Inflammatory macrophage treated with lipopolysaccharide for 1 hour (primary cell): ENCODE measurements at regions not wholly inside any gene's neighbourhood (a gene's known extent, or its start where the extent isn't known, plus 50 kb on each side); places are given as distances from the start of the nearest gene placed in this dataset.
A peak's percentile ranks its signal among the peaks of the same experiment; 100 is the strongest.
"Not testable (repeated sequence)": the region's sequence is repeated elsewhere in the genome, so short reads cannot be mapped to it uniquely, and the experiment has no call there.

Source experiments
- DNase-seq, 2 donors: peaks; one replicate each; pipeline ENCODE4 v3.0.0-alpha.2; 2020 to 2022

DNA sequence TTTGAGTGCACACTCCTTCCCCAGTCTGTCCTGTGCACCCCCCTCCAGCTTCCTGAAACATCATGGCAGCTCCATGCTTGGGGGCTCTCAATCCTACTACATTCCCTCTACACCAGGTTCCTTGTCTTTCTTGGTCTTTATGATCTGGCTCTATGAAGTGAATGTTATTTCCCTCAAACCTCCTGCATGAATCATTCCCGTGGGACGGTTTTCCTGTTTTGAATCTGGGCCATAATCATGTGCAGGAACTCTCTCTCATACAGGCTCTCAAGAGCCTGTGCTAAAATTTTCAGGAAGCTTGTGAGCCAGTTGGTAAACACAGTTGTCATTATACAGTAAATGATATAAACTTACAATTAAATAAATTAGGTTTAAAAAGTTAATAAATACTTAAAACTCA is 89.8 kb upstream of the KCNE2 start:
- peak; percentile 9 to 50 for DNase-seq

DNA sequence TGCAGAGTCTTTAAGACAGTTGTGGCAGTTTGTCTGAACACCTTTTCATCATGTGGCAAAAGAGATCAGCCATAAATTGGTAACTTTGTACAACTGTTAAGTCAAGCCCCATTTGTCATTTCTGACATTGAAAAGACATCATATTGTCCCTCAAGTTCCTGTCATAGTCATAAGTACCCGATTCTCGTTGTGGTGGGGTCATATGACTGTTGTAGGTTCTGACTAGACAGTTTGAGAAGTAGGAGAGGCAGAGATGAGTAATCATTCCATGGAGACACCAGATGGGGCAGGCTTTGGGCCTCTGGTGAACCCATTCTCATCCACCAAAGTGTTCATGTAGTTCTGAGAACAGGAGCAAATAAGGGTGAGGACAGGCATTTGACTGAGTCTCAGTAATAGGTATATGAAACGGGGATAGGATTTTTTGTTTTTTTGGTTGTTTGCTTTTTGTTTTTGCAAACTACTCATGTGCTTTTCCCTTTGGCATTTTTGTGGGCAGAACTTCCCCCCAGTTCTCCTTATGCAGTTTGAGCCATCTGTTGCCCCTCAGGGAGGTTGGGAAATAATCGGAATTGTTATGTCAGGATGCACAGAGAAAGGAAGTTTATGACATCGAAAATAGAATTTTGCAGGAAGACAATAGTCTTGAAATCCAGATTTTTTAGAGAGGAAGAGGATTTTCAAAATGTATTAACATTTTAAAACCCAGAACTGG is 86.9 kb upstream of the KCNE2 start:
- peak; percentile 40 to 75 for DNase-seq

DNA sequence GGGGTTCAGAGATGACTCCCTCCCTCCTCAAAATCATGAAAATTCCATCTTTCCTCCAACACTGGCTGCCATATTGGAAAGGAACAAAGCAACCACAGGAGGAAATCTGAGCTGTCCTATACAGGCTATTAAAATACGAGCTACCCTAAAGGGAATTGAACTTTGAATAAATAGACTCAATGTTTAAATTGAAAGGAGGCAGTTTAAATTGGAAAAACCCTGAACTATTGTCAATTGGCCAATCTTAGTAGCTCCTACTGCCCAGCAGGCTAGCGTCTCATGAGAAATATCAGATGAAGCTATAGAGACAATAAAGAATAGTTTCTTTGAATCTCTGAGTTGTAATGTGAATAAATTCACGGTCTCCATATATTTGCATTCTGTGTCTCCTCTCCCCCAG is 85.4 kb upstream of the KCNE2 start:
- no peak for DNase-seq

DNA sequence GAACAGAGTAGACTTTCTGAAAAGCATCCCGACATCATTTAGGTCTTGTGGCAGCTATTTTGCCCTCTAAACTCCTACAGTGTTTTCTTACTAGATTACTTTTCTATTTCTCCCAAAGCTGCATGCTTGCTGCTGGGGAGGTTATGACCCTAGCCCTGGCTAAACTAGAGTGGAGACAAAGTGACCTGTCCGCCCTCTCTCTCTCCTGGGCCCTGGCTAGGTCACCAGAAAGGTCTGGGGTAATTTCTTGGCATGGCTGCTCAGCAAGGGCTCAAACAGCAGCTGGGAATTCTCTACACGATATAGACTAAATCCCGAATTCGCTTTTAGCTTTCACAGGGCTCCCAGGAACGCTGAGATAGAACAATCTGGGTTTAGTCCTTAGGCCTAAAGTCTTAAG is 84.5 kb upstream of the KCNE2 start:
- no peak for DNase-seq

DNA sequence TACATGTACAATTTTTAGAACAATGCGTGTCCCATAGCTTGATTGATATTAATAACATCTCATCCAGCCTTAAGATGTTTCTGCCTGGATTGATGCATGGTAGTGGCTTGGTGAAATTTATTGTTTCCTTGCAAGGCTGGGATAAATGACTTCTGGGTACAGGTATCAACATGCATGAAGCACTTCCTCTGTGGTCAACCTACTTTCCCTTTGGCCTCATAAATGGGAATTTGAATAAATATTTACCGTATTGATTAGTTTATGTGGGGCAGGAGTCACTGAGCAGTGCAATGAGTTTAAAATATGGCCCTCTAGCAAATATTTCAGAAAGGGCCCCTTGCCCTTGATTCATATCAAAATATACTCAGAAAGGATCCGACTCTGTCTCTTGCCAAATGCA is 83.9 kb upstream of the KCNE2 start:
- no peak for DNase-seq

DNA sequence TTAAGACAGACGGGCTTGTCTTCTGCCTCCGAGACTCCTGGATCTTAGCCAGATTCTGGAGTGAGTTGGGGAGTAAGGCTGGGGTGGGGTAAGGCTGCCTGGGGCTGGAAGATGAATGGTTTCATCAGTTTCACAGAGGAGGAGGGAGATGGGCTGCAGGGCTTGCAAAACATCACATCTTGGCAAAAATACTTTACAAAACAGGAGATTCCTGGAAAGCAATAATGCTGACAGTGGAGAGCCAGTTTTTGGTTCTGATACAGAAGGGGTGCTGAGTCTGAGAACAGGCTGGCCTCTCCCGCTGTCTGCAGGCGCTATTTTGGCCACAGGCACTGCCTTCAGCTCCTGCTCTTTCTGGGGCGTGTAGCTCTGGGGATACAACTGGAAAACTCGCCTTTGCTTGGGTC is 83.4 kb upstream of the KCNE2 start:
- no peak for DNase-seq

DNA sequence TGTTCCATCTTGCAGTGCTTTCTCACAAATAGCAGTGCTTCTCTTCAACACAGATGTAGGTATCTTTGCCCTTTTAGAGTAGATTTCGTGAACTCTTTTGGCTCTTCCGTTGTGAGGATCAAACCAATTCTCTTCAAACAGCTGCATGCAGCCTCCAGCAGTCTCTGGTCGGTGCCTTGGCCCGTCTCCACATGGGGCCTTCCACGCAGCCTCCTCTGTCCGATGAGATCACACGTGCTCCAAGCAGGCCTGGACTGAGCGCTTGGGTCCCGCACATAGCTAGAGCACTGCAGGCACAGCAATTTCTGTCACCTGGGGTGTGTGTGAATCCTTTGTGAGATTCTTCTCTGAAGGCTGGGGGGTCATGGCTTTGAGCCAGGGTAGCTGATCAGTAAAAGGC is 82.8 kb upstream of the KCNE2 start:
- DNase-seq: no peak

DNA sequence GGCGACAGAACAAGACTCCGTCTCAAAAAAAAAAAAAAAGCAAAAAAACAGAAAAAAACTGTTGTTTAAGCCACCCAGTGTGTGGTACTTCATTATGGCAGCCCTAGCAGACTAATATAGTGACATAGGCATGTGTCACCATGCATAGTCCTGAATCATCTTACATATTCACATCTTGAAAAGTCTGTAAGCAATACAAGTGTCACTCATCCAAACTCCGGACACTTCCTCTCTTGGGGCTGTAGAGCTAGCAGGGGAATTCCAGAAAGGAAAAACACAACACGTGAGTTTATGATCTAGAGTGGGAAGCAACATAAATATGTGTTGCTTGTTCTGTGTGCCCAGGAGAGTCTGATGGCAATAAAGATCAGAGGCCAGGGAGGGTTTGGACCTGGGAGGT is 81.6 kb upstream of the KCNE2 start:
- peak; percentile 67 to 93 for DNase-seq

DNA sequence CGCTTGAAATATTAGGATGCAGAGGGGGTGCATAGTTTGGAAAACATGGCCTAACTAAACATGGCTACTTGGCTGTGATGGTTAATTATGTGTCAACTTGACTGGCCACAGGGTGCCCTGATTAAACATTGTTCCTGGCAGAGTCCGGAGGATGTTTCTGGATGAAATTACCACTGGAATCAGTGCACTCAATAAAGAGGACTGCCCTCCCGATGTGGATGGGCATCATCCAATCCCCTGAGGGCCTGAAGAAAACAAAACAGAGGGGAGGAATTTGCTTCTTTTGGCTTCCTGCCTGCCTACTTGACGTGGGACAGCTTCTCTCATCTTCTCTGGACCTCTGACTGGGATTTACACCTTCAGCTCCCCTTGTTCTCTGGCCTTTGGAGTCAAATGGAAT is 79.1 kb upstream of the KCNE2 start:
- DNase-seq: no peak

DNA sequence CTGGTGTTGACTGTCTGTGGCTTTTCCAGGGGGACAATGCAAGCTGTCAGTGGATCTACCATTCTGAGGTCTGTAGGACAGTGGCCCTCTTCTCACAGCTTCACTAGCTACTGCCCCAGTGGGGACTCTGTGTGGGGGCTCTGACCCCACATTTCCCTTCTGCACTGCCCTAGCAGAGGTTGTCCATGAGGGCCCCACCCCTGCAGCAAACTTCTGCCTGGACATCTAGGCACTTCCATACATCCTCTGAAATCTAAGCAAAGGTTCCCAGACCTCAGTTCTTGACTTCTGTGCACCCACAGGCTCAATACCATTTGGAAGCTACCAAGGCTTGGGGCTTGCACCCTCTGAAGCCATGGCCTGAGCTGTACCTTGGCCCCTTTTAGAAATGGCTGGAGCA is 75.8 kb upstream of the KCNE2 start:
- DNase-seq: not testable (repeated sequence)

DNA sequence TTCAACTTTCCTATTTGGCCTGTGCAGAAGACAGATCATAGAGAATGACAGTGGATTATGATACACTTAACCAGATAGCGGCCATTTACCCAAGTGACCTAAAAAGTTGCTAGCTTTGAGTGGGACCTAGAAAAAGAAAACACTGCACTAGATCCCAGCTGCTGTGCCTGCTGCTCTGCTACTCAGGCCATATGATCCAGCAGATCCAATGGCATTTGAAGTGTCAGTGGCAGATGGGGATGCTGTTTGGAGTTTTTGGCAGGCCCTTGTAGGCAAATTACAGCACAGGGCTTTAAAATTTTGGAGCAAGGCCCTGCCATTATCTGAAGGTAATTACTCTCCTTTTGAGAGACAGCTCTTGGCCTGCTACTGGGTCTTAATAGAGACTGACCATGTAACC is 74.0 kb upstream of the KCNE2 start:
- no peak for DNase-seq

DNA sequence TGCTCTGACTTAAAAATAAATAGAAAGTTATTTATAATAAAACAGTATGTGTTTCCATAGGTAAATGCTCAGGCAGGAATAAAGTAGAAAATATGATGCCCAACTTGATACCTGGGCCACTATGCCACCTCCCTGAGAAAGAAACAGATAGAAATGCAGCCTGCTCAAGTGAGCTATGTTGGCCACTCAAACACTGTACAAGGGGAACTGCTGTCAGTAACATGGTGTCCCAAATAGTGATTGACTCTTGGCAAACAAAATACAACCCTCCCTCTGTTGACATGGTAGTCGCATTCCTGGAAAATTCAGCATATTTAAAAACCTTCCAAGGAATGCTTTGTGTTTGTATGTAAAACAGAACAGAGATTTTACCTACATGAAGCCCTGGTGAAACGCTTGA is 66.9 kb upstream of the KCNE2 start:
- no peak for DNase-seq

DNA sequence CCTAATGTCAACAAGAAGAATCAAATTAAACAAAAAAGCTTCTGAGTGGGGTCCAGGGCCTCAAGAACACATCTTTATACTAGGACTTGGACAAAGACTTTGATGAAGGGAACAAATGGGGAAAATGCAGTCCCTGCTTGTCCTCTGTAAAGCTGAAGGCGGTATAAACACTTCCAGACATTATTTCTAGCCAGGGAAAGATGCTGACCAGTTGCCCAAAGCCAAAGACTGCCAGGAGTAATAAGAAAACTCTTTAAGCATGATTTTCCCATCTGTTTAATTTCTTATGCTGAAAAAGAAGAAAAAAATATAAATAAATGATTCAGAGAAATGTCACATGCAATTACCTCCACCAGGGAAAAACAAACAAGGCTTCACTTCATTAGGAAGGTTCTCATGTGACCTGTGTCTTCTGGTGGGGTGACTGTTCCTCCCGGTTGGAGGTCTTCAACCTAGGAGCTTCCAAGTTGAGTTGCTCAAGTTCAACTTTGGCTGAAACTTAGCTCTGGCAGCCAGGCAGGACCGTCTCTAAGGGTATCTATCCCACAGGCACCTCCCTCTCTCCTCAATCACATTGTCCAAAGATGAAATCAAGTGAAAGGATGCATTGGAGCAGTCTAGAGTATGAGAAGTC is 65.2 kb upstream of the KCNE2 start:
- DNase-seq: no peak

DNA sequence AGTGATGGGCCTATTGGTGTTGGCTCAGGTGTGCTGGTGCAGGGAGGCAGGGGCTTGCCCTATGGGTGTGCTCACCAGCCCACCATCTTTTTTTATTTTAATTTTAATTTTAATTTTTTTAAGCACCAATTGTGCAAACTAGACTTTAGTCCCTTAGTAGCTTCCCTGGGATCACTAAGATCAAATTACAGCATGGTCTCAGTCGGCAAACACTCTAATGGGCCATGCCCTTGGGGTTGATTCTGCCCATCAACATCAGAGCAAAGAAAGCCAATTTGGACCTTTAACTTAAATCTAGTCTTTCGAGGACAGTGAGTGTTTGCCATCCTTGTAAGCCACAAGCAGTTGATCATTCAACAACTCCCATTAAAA is 64.7 kb upstream of the KCNE2 start:
- no peak for DNase-seq

DNA sequence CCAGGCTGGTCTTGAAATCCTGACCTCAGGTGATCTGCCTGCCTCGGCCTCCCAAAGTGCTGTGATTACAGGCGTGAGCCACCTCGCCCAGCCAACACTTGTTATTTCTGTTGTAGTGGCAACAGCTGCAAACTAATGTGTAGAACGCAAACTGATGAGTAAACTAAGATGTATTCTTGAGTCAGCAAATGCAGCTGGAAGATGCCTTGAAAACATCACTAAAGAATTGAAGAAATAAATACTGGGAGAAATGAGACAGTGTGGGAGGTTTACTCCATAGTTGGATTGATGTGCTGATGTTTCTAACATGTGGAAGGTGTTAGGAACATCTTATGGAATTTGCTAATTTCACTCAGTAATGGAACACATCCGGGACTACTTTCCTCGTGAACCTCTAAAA is 61.3 kb upstream of the KCNE2 start:
- no peak for DNase-seq

DNA sequence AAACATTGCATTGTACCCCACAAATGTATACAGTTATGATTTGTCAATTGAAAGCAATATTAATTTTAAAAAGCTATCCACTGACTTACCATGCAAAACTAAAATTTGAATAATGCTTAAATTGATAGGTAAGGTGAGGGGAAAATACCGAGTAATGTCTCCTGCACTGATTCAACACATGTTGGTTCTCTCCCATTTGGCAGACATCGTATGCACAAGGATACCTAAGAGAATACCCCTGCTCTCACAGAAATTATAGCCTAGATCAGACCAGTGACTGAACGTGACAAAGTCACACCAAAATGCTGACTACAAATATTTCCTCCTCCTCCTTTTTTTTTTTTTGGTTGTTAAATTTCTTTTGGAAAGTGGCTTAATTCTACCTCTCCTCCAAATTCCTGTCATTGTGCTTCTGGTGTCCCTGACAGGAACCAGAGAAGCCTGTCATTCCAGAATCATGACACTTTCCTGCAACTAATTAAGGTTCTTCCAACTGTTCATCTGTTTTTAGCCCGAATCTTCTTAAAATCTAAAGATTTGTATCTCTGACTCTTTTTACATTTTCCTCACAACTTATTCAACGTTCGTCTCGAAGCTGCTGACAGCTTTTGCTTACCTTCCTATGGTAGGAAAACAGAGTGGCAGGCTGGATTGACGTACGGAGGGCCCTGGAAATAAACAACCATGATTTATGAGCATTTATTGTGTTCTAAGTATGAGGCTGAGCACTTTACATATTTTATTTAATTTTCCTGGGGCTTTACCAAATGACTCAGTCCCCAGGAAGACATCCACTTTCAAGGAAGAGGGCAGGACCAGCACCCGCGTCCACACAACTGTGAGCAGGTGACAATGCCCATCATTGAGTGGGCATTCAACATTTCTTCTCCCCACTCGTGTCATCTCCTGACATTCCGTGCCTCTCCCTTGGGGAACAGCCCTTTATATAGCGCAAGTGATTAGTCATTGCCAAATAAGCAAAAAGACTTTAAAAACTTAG is 57.9 kb upstream of the KCNE2 start:
- DNase-seq: no peak

DNA sequence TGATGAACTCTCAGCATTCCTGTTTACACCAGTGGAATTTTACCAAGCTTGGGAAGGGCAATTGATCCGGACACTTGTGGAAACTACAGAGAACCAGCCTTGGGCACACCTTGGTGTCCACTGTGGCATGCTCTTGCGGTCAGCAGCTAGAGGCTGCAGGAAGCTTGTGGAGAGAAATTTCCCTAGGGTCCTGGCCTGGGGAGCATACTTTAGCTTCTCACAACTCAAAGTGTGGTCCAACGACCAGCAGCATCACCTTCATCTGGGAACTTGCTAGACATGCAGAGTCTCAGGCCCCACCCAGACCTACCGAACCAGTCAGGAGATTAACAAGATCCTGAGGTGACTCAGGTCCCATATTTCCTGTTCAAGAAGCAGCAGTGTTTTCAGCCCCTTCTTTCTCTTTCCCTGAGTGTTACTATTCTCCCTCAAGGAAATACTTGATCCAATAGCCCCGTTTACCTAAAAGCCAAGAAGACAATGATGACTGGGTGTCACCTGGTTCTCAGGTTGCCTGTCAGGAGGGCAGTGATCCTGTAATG is 55.7 kb upstream of the KCNE2 start:
- no peak for DNase-seq

DNA sequence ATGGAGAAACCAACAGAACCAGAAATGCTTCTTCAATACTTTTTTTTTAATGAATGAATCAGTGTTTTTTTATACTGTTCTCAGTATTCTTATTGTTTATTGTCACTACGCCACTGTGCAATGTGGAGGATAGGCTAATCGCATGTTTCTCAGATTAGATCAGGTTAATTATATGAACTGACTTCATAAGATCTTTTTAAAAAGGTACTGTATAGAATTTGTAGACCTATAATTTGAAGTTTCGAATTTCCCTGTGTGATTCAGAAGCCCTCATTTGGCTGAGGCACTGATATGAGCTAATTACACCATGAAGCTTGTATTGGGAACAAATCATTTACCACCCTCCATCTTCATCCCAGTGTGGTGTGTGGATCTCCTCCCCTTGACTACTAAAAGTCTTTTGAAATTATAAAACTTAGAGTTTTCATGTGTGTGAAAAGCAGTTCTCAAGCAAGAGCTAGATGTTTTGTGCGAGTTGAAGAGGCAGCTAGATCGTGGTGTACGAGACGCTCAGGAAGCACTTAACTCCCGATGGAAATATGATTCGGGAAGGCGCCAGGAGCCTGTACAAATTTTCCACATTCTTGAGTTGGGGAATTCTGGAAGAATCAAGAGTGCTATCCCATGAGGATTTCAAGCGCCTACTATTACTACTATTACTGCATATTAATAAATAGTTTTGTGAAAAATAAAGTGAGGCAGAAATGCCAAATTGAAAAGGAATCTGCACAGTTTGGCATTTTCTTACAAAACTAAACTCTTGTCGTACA is 52.1 kb upstream of the KCNE2 start:
- no peak for DNase-seq

DNA sequence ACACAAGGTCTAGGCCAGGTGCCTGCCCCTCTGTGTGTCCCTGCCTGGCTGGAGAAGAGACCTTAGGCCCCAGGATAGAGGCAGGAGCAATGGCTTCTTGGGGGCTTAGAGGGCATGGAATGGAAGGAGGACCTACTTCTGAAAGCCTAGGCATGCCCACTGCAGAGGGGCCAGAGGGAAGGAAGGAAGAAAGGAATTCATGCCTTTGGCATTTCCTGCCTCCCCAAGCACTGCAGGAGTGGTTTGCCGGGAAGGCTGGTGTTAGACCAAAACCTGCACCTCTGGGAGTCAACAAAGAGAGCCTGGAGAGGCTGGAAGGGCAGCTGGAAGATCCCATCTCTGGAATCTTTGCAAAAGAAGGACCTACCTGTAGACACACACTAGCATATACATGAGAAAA is 50.7 kb upstream of the KCNE2 start:
- DNase-seq: no peak
